PC-9 (cell line): ENCODE measurements at regions not wholly inside any gene's neighbourhood (a gene's known extent, or its start where the extent isn't known, plus 50 kb on each side); places are given as distances from the start of the nearest gene placed in this dataset.

ENCODE experiments used
- BruUV-seq: library from RNA; stranded (reverse); fragments of 400-500 nt; replicated peaks from 2 replicates; lab custom pipeline; 2021; lab: Mats Ljungman, UMichigan
- CTCF ChIA-PET: fragments of 300-600 bp; sonication (Branson Sonifier 250); formaldehyde crosslinking; loops from one replicate; lab custom pipeline; 2022; ENCODE audit warnings: antibody characterized with exemption; lab: Charles Lee
- POLR2A ChIA-PET: fragments of 300-600 bp; sonication (Branson Sonifier 250); formaldehyde crosslinking; loops from one replicate; lab custom pipeline; 2022; ENCODE audit warnings: antibody characterized with exemption; ENCODE audit not compliant: unreplicated experiment; lab: Charles Lee
- DNase-seq, 2 experiments: peaks; one replicate each; pipeline versions ENCODE4 v3.0.0 to v3.0.0-alpha.2; 2015 to 2022; ENCODE audit warnings: mixed read lengths in 1 of 2
- H2AFZ ChIP-seq: fragments of 200-600 bp; sonication (generic); 2 replicates; pipeline ENCODE4 v1.8.1; 2017; ENCODE audit warnings: antibody characterized with exemption
- H3F3A ChIP-seq: fragments of 200-600 bp; sonication (generic); 2 replicates; pipeline ENCODE4 v1.8.1; 2017; ENCODE audit warnings: antibody characterized with exemption, mild to moderate bottlenecking, low read depth; ENCODE audit not compliant: insufficient read depth
- H3K27ac ChIP-seq: fragments of 200-600 bp; sonication (generic); 2 replicates; pipeline ENCODE4 v1.6.1; 2016; ENCODE audit warnings: mixed run types
- H3K27me3 ChIP-seq: fragments of 200-600 bp; sonication (generic); 2 replicates; pipeline ENCODE4 v1.6.1; 2016; ENCODE audit warnings: low read depth, mixed run types; ENCODE audit not compliant: insufficient read depth
- H3K36me3 ChIP-seq: fragments of 200-600 bp; sonication (generic); 2 replicates; pipeline ENCODE4 v1.6.1; 2016; ENCODE audit warnings: low read depth, mixed run types
- H3K4me1 ChIP-seq: fragments of 200-600 bp; sonication (generic); replicated peaks from 2 replicates; pipeline ENCODE4 v1.6.1; 2016; ENCODE audit warnings: mixed run types; ENCODE audit not compliant: insufficient read depth
- H3K4me2 ChIP-seq: fragments of 200-600 bp; sonication (generic); 2 replicates; pipeline ENCODE4 v1.6.1; 2017; ENCODE audit warnings: mixed run types
- H3K4me3 ChIP-seq: fragments of 200-600 bp; sonication (generic); 2 replicates; pipeline ENCODE4 v1.6.1; 2016; ENCODE audit warnings: mixed run types
- H3K79me2 ChIP-seq: fragments of 200-600 bp; sonication (generic); 2 replicates; pipeline ENCODE4 v1.6.1; 2017; ENCODE audit warnings: low read depth, mixed run types
- H3K9me2 ChIP-seq: fragments of 200-600 bp; sonication (generic); 2 replicates; pipeline ENCODE4 v1.8.1; 2017; ENCODE audit warnings: mild to moderate bottlenecking; ENCODE audit not compliant: insufficient read depth
- H3K9me3 ChIP-seq: fragments of 200-600 bp; sonication (generic); 2 replicates; pipeline ENCODE4 v1.8.1; 2016; ENCODE audit warnings: low read depth; ENCODE audit not compliant: insufficient read depth
- H4K20me1 ChIP-seq: fragments of 200-600 bp; sonication (generic); 2 replicates; pipeline ENCODE4 v1.8.1; 2017; ENCODE audit not compliant: insufficient read depth
- EZH2 ChIP-seq: fragments of 200-600 bp; sonication (generic); IDR thresholded peaks from 2 replicates; pipeline ENCODE4 v1.8.0; 2017; ENCODE audit warnings: antibody characterized with exemption, low read depth
- intact Hi-C: fragments of 100-400 bp; cut with micrococcal nuclease; formaldehyde crosslinking; loops from one replicate; pipeline ENCODE4 v1.10.0; 2022; ENCODE audit not compliant: unreplicated experiment
- TF ChIP-seq, protein P1 (sequence below): fragments of 200-600 bp; sonication (generic); conservative IDR thresholded peaks from 2 replicates; pipeline ENCODE4 v1.6.1; 2017; ENCODE audit warnings: mixed run types, antibody characterized with exemption, mild to moderate bottlenecking, moderate library complexity

GRCh38 chr20:4384961-4385360, 135.9 kb upstream of the ADRA1D start:
- Histone ChIP-seq H2AFZ (no peak overlapping the region), H3K4me1 (no peaks in the 10 kb centered on the region), H4K20me1 (no peaks in the 10 kb centered on the region), H3K79me2 (no peaks in the 10 kb centered on the region), H3K4me3 (no peak overlapping the region), H3K27ac (no peak overlapping the region), H3K9me3 (0 out of 2 replicates have a peak, but pooled peaks cover 3% of the 10 kb centered on the region), H3F3A (no peaks in the 10 kb centered on the region), H3K27me3 (peaks cover 17% of the 10 kb centered on the region; the same call in 1 of the 2 replicates), H3K36me3 (no peaks in the 10 kb centered on the region), H3K4me2 (no peak overlapping the region), H3K9me2 (no peaks in the 10 kb centered on the region)
- BruUV-seq = no TSS peak
- POLR2A ChIA-PET = no interaction called here
- no peak for TF ChIP-seq EZH2
- TF ChIP-seq, protein P1, sequence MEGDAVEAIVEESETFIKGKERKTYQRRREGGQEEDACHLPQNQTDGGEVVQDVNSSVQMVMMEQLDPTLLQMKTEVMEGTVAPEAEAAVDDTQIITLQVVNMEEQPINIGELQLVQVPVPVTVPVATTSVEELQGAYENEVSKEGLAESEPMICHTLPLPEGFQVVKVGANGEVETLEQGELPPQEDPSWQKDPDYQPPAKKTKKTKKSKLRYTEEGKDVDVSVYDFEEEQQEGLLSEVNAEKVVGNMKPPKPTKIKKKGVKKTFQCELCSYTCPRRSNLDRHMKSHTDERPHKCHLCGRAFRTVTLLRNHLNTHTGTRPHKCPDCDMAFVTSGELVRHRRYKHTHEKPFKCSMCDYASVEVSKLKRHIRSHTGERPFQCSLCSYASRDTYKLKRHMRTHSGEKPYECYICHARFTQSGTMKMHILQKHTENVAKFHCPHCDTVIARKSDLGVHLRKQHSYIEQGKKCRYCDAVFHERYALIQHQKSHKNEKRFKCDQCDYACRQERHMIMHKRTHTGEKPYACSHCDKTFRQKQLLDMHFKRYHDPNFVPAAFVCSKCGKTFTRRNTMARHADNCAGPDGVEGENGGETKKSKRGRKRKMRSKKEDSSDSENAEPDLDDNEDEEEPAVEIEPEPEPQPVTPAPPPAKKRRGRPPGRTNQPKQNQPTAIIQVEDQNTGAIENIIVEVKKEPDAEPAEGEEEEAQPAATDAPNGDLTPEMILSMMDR = no peak
- no peak for DNase-seq
- CTCF ChIA-PET = no interaction called here
- intact Hi-C loops = no loop called here

GRCh38 chr20:4383961-4384360, 134.9 kb upstream of the ADRA1D start:
- Histone ChIP-seq H3K36me3 (no peaks in the 10 kb centered on the region), H3K27me3 (0 out of 2 replicates have a peak, but pooled peaks cover 13% of the 10 kb centered on the region), H3K79me2 (no peaks in the 10 kb centered on the region), H3K4me1 (no peaks in the 10 kb centered on the region), H3K4me2 (no peak overlapping the region), H3K9me2 (no peaks in the 10 kb centered on the region), H3K9me3 (0 out of 2 replicates have a peak, but pooled peaks cover 3% of the 10 kb centered on the region), H4K20me1 (no peaks in the 10 kb centered on the region), H3K4me3 (no peak overlapping the region), H3K27ac (no peak overlapping the region), H3F3A (no peaks in the 10 kb centered on the region), H2AFZ (no peak overlapping the region)
- intact Hi-C loops = no loop called here
- DNase-seq = no peak
- ChIA-PET CTCF (no interaction called here), POLR2A (no interaction called here)
- BruUV-seq = no TSS peak
- TF ChIP-seq, protein P1 = no peak
- no peak for TF ChIP-seq EZH2

DNA sequence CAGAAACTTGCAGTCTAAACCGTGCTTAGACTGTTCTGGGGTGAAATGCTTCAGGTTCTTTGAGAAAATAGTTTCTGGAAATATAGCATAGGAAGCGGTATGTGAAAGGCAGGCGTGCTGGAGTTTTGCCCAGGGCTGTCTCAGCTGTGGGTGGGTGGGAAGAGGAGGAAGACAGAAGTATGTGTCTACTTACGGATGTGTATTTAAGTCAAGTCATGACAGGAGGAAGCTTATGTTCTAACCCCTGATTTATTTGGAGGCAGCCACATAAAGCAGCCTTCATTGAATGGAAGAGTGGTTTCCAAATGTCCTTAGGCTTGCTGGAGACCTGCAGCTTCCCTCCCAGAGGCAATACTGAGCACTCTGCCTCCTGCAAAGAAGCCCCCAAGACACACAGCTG, 126.8 kb upstream of the ADRA1D start:
- no peak for TF ChIP-seq EZH2
- TF ChIP-seq, protein P1 = no peak
- no peak for DNase-seq
- Histone ChIP-seq H3K4me1 (no peaks in the 10 kb centered on the region), H2AFZ (no peak overlapping the region), H3F3A (no peaks in the 10 kb centered on the region), H3K27ac (no peak overlapping the region), H3K4me2 (no peak overlapping the region), H3K36me3 (no peaks in the 10 kb centered on the region), H3K27me3 (0 out of 2 replicates have a peak, but pooled peaks cover 1% of the 10 kb centered on the region), H3K9me3 (peaks cover 5% of the 10 kb centered on the region; the same call in 1 of the 2 replicates), H3K4me3 (no peak overlapping the region), H4K20me1 (no peaks in the 10 kb centered on the region), H3K79me2 (no peaks in the 10 kb centered on the region), H3K9me2 (no peaks in the 10 kb centered on the region)
- intact Hi-C loops = no loop called here
- BruUV-seq = no TSS peak
- ChIA-PET POLR2A (no interaction called here), CTCF (no interaction called here)
